GM06990 (cell line): ENCODE measurements at regions not wholly inside any gene's neighbourhood (a gene's known extent, or its start where the extent isn't known, plus 50 kb on each side); places are given as distances from the start of the nearest gene placed in this dataset.

Source experiments
- DNase-seq: peaks from one replicate; pipeline ENCODE4 v3.0.0-alpha.2; 2011; ENCODE audit not compliant: insufficient read length; ENCODE audit errors: extremely low read depth
- H3K27me3 ChIP-seq: replicated peaks from 2 replicates; pipeline ENCODE4 v1.6.0; 2011; ENCODE audit warnings: low read length; ENCODE audit not compliant: control insufficient read depth, insufficient read depth
- H3K36me3 ChIP-seq: 2 replicates; pipeline ENCODE4 v1.5.1; 2011; ENCODE audit warnings: low read length; ENCODE audit not compliant: control insufficient read depth, insufficient read depth
- H3K4me3 ChIP-seq: replicated peaks from 2 replicates; pipeline ENCODE4 v1.5.1; 2011; ENCODE audit warnings: low read depth, mild to moderate bottlenecking, control low read depth, low read length
- TF ChIP-seq, protein P1 (sequence below): IDR thresholded peaks from 2 replicates; pipeline ENCODE4 v1.5.1; 2011; ENCODE audit warnings: low read length, control low read depth, mild to moderate bottlenecking, inconsistent platforms; ENCODE audit not compliant: insufficient read depth, poor library complexity, severe bottlenecking

DNA sequence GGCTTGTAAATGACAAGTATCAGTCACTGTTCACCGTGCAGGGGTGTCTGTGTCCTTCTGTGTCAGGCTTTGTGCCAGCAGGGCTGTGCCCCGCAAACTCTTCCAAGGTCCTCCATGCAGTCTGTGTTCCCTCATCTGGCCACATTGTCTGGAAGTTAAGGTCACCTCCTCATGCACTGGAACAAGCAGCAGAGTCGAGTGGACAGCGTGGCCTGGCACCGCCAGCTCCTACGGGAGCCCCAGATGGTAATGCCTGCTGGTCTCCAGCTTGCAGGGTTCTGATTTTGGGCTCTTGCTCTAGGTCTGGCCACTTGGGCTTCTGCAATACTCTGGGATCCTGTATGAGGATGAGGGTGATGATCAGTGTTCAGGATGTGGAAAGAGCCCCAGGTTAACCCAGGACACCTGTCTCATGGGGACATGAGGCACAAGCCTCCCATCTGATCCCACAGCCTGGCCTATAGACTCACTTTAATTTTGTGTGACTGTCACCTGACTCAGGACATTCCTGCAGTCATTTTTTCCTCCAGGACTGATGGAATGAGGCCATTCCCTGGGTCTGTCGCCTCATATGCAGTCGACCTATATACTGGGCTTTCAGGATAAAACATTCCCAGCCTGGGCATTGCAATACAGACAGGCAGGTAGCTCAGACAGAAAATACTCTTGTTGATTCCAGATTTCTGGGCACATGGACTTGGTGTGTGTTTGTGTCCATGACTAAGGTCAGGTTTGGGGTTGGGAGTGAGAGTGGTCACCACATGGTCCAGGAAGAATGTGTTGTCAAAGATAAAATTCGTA, 106.3 kb upstream of the TOP3B start:
- Histone ChIP-seq H3K4me3 (no peak overlapping the region), H3K36me3 (no peaks in the 10 kb centered on the region), H3K27me3 (no peaks in the 10 kb centered on the region)
- no peak for DNase-seq
- TF ChIP-seq, protein P1, sequence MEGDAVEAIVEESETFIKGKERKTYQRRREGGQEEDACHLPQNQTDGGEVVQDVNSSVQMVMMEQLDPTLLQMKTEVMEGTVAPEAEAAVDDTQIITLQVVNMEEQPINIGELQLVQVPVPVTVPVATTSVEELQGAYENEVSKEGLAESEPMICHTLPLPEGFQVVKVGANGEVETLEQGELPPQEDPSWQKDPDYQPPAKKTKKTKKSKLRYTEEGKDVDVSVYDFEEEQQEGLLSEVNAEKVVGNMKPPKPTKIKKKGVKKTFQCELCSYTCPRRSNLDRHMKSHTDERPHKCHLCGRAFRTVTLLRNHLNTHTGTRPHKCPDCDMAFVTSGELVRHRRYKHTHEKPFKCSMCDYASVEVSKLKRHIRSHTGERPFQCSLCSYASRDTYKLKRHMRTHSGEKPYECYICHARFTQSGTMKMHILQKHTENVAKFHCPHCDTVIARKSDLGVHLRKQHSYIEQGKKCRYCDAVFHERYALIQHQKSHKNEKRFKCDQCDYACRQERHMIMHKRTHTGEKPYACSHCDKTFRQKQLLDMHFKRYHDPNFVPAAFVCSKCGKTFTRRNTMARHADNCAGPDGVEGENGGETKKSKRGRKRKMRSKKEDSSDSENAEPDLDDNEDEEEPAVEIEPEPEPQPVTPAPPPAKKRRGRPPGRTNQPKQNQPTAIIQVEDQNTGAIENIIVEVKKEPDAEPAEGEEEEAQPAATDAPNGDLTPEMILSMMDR: no peak

DNA sequence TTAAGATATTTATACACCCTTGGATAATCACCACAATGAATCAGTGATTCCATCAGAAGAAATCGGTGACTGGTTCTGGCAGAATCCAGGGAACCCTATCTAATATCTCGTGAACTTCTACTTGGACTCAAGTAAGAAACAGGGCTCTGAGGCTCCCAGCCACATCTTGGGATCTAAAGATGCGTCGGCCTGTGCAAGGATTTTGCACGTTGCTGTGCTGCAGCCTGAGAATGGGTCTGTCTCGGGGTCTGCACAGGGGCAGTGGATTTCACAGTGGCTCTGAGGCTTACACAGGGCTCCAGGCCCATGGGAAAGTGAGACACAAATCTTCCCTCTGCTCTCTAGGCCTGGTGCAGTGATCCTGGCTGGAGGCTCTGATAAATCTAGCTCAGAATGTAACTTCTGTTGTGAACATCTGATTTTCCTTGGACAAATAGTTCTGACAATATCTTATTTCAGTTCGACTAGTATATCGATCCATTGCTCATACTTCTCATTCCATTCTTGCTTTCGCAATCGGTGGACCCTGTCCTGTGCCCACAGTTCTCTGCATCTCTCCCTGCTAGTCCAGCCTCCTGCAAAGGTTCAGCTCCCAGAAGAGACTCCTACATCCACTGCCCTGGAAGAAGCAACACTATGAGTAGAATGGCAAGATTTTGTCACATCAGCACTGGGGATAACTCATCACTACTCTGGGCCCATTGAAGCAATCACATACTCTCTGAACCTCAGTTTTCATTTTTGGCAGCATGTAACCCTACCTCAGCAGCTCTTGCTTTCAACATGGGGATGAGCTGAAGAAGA, 105.5 kb upstream of the TOP3B start:
- Histone ChIP-seq H3K27me3 (no peaks in the 10 kb centered on the region), H3K36me3 (no peaks in the 10 kb centered on the region), H3K4me3 (no peak overlapping the region)
- TF ChIP-seq, protein P1: no peak
- DNase-seq: no peak

DNA sequence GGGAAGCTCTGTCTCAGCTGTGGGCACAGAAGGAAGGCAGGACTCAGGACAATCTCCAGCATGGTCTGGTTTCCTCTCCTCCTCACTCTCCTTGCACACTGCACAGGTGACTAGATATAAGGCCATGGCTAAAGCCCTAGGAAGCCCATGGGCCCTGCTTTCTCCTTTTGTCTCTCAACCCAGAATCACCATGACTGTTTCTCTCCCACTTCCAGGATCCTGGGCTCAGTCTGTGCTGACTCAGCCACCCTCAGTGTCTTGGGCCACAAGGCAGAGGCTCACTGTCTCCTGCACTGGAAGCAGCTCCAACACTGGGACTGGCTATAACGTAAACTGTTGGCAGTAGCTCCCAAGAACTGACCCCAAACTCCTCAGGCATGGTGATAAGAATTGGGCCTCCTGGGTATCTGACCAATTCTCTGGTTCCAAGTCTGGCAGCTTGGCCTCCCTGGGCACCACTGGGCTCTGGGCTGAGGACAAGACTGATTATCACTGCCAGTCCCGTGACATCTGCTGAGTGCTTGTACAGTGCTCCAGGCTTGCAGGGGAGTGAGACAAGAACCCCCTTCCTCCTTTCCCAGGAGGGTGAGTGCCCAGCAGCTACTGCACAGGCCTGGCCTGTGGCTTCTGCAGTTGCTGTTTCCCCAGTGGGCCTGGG, 104.0 kb upstream of the TOP3B start:
- TF ChIP-seq, protein P1: no peak
- H3K27me3 ChIP-seq: no peaks in the 10 kb centered on the region
- DNase-seq: no peak
- H3K36me3 ChIP-seq: no peaks in the 10 kb centered on the region
- no peak overlapping the region for H3K4me3 ChIP-seq

DNA sequence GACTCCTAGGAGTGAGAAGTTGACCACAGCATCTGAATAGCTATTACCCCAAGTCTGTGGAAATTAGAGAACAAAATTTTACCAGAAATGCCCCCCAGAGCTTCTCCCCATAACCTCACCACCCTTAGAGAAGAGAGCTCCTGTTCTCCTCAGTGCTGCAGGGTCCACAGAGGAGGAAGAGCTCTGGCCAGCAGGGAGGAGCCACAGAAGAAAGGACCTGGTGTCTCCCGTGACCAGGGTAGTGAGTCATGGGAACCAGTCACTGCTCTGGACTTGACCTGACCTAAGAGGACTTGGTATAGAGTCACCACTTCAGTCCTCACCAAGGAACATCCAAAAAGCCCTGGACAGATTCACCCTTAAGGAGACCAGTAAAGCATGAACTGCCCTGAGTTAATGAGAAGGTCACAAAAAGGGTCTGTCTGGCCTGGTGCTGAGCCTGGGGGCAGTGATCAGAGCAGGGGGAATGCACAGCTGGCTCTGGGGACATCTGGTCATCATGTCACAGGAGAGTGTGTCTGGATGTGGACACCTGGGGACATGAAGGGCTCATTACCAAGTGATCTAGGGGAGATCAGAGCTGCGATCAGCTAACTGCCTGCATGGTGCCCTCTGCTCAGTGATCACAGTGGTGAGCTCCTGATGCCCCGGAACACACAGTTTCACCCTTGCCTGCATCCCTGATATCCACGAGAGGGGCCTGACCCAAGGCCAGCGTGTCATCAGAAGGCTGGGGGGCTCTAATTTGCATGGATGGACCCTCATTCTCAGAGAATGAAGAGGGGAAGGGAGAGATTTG, 103.3 kb upstream of the TOP3B start:
- DNase-seq: no peak
- TF ChIP-seq, protein P1: no peak
- Histone ChIP-seq H3K27me3 (no peaks in the 10 kb centered on the region; the same call in 1 of the 2 replicates), H3K36me3 (no peaks in the 10 kb centered on the region), H3K4me3 (no peak overlapping the region)

DNA sequence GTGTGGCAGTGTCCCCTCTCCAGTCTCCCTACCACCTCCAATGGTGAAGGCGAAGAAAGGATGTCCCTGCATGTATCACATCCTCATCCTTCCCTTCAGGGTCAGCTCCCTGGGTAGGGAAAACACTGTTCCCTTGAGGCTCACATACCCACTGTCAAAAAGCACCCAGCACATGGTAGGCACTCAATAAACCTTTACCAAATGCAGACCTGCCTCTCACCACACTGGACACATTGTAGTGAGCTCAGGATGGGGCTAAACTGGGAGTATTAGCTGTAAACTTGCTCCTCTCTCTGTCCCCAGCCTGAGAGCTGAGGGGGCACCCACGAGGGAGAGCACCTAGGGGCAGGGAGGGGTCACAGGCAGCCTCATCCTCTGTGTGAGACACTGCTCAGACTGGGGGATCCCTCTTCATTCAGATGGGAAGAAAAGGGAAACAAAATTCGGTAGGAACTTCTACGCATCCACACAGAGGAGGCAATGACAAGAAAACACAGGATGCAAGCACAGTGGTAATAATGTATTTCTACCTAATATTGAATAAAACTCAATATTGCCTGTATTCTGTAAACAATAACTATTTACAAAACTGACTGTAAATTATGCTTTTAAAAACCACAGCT, 101.6 kb upstream of the TOP3B start:
- H3K36me3 ChIP-seq: no peaks in the 10 kb centered on the region
- TF ChIP-seq, protein P1: no peak
- no peaks in the 10 kb centered on the region; the same call in 1 of the 2 replicates for H3K27me3 ChIP-seq
- no peak overlapping the region for H3K4me3 ChIP-seq
- no peak for DNase-seq
